Iris pigment epithelial cell (primary cell): ENCODE measurements at regions not wholly inside any gene's neighbourhood (a gene's known extent, or its start where the extent isn't known, plus 50 kb on each side); places are given as distances from the start of the nearest gene placed in this dataset.

ENCODE experiments used
- DNase-seq: peaks from one replicate; pipeline ENCODE4 v3.0.0-alpha.2; 2011; ENCODE audit warnings: low read depth

GRCh38 chr17:77458202-77459017 lies 317.6 kb downstream of the SEC14L1 start:
- DNase-seq = no peak

GRCh38 chr17:77459018-77459755 lies 318.4 kb downstream of the SEC14L1 start:
- DNase-seq = no peak

- no peak for DNase-seq
Observed at GRCh38 chr17:77460514-77461046, 319.8 kb downstream of the SEC14L1 start.

- no peak for DNase-seq
Observed at GRCh38 chr17:77461277-77462057, 320.7 kb downstream of the SEC14L1 start.

- no peak for DNase-seq
Observed at GRCh38 chr17:77462090-77462489, 321.3 kb downstream of the SEC14L1 start.

DNA sequence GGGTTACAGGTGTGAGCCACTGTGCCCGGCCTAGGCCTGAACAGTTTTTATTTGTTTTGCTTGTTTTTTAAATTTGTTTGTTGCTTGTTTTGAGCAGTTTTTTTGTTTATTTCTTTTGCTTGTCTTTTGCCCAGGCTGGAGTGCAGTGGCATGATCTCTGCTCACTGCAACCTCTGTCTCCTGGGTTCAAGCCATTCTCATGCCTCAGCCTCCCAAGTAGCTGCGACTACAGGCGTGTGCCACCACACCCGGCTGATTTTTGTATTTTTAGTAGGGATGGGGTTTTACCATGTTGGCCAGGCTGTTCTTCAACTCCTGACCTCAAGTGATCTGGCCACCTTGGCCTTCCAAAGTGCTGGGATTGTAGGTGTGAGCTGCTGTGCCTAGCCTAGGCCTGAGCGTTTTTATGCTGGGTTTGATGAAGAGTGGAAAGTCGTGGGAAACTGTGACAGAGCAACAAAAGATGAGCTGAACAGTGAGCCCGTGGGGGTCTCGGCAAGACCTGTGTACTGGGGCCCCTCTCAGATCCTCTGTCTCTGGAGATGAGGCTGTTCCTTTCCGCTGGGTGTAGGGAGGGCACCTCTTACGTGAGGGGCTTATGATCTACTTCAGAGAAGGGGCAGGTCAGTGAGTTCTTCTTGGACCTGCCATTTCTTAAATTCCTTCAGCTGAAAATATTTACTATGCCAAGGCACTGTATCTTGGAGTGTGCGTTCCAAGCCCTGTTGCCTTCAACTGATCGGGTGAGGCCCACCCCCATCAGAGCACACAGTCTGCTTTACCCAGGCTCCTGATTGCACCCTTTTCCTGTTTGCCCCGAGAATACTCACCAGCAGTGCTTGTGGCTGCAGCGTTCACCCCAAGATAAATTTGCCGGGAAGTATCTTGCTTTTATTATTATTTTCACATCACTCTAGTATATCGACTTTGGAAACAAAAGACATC lies 322.1 kb downstream of the SEC14L1 start:
- no peak for DNase-seq

- DNase-seq = no peak
Observed at GRCh38 chr17:77464988-77465357, 324.2 kb downstream of the SEC14L1 start.

GRCh38 chr17:77465358-77466041 lies 324.7 kb downstream of the SEC14L1 start:
- peak; percentile 78 for DNase-seq

GRCh38 chr17:77466140-77466539 lies 325.4 kb downstream of the SEC14L1 start:
- no peak for DNase-seq

- no peak for DNase-seq
Observed at GRCh38 chr17:77466596-77467223, 325.9 kb downstream of the SEC14L1 start.

DNA sequence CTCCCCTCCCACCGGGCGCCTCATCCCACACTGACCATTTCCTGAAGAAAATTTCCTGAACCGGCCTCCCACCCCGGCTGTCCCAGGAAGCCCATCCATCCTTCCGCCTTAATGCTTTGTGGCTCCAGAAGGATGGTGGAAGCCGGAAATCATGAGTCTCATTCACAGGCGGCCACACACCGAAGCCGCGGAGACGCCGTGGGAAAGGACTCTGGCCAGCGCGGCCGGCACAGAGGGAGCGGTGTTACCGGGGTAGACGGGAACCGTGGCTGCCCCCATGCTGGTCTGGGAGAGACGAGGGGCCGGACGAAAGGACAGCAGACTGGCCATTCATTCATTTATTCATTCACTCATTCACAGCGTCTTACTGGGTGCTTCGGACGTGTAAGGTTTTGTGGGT lies 326.8 kb downstream of the SEC14L1 start:
- DNase-seq = no peak

DNA sequence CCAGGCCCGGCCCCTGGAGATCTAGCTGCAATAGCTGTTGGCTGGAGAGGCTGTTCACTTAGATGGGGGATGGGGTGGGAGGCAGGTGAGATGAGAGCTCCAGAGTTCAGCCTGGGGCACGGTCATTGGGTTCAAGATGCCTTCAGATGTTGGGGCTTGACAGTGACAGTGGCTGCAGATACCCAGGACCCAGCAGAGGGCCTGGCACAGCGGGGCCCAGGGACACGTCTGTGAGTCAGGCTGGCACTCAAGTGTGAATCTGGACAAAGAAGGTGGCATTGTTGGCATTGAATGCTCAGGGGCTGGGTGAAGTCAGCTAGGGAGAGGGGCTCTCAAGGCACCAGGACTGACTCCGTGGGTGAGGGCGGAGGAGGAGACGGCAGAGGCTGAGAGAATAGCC lies 328.1 kb downstream of the SEC14L1 start:
- no peak for DNase-seq

DNA sequence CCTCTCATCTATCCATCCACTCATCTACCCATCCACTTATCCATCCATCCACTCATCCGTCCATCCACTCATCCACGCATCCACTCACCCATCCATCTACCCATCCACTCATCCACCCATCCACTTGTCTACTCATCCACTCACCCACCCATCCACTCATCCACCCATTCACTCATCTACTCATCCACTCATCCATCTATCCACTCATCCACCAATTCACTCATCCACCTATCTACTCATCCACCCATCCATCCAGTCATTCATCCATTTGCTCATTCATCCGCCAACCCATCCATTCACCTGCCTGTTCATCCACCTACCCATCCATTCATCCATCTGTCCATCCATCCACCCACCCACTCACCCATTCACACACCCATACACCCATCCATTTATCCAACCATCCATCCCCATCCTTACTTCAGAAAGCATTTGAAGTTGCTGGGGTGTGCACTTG lies 329.6 kb downstream of the SEC14L1 start:
- DNase-seq = no peak

- DNase-seq = no peak
Observed at GRCh38 chr17:77470800-77471733, 330.3 kb downstream of the SEC14L1 start.

- peak; percentile 77 for DNase-seq
Observed at GRCh38 chr17:77471984-77472461, 331.3 kb downstream of the SEC14L1 start.

- DNase-seq = peak; percentile 61
Observed at GRCh38 chr17:77472468-77473310, 331.9 kb downstream of the SEC14L1 start.

DNA sequence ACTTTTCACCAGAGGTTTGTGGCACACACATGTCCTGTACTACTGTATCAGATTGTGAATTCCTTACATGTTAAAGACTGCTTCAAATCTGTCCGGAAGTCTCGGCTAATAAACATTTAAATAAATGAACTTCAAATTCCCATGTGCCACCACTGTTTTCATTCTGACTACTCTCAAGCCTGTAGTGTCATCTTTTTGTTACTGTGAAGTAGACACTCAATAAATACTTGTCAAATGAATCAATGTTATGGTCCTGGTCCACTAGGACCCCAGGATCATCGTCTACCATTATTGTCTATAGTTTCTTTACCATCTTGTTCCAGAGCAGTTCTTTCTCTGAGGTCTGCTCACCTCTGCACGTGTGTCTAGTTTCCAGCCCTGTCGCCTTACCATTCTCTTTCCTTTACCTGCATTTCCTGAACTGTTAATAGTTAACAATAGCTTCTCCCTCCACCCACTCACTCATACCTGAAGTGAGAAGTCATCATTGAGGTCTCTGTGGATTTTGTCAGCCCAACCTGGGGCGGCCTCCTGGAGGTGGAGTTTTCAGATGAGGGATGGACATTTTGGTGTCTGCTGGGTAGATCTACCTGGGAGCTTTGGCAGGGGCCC lies 333.0 kb downstream of the SEC14L1 start:
- no peak for DNase-seq
